ELF-1 (cell line): ENCODE measurements at regions not wholly inside any gene's neighbourhood (a gene's known extent, or its start where the extent isn't known, plus 50 kb on each side); places are given as distances from the start of the nearest gene placed in this dataset.
"Not testable (repeated sequence)": the region's sequence is repeated elsewhere in the genome, so short reads cannot be mapped to it uniquely, and the experiment has no call there.

Experiments used
- DNase-seq: peaks from one replicate; pipeline ENCODE4 v3.0.0-alpha.2; 2016; ENCODE audit warnings: low read depth, low spot score

GRCh38 chr21:17386498-17386897 is 126.3 kb upstream of the CXADR start:
- DNase-seq, result no peak

GRCh38 chr21:17387030-17387617 is 125.7 kb upstream of the CXADR start:
- DNase-seq, result peak; percentile 70

DNA sequence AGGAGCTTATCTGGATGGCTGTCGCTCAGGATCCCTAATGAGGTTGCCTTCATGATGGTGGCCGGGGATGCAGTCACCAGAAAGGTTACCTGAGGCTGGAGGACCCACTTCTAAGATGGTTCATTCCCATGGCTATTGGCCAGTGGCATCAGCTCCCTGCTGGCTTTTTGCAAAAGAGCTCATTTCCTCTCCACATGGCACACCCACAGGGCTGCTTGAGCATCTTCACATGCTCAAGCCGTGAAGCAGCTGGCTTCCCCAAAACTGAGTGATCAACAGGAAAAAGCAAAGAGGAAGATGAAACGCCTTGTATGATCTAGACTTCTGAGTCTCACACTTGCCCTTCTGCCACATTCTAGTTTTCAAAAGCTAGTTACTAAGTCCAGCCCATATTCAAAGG is 124.6 kb upstream of the CXADR start:
- no peak for DNase-seq

- no peak for DNase-seq
These were observed 123.5 kb upstream of the CXADR start for GRCh38 chr21:17389311-17389710.

GRCh38 chr21:17390569-17390968 is 122.3 kb upstream of the CXADR start:
- DNase-seq, result no peak

GRCh38 chr21:17391811-17392340 is 121.0 kb upstream of the CXADR start:
- no peak for DNase-seq

GRCh38 chr21:17393413-17393812 is 119.4 kb upstream of the CXADR start:
- peak; percentile 17 for DNase-seq

DNA sequence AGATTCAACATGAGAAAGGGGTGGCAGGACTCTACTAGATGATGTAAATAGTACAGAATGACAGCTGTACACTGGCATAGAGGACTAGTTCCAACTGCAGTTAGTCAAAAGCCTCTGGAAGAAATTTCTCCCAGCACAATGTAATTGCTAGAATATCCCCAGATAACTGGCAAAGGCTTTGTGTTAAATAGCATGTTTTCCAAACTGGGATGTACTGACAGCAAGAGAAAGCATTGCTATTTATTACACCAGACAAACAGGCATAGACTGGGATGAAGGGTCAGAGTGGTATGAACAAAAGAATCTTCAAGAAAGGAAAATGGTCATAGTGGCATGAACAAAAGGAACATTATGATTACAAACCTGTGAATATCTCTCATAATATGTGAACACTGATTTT is 115.9 kb upstream of the CXADR start:
- no peak for DNase-seq

GRCh38 chr21:17397703-17398102 is 115.1 kb upstream of the CXADR start:
- DNase-seq, result no peak

GRCh38 chr21:17398954-17399353 is 113.9 kb upstream of the CXADR start:
- DNase-seq, result not testable (repeated sequence)

GRCh38 chr21:17402937-17403336 is 109.9 kb upstream of the CXADR start:
- no peak for DNase-seq

GRCh38 chr21:17406202-17406601 is 106.6 kb upstream of the CXADR start:
- DNase-seq, result no peak

- DNase-seq, result no peak
These were observed 98.1 kb upstream of the CXADR start for GRCh38 chr21:17414766-17415165.

DNA sequence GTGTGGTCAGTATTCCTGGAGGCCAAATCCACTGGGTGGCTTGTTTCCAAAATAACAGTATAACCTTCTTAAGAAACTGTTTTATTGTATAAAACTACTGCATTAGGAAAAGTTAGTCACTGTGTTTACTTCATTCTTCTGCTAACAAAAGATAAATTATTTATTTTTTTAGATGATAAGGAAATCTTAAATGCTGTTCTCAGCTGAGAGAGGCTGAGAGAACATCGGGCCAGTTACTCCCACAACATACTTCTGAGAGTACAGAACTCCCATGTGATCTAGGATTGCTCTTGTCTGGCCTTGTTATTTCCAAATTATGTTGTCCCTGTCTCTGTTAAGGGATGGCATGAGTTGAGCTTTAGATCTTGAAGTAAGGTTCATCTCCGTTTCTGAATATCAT is 96.7 kb upstream of the CXADR start:
- no peak for DNase-seq

DNA sequence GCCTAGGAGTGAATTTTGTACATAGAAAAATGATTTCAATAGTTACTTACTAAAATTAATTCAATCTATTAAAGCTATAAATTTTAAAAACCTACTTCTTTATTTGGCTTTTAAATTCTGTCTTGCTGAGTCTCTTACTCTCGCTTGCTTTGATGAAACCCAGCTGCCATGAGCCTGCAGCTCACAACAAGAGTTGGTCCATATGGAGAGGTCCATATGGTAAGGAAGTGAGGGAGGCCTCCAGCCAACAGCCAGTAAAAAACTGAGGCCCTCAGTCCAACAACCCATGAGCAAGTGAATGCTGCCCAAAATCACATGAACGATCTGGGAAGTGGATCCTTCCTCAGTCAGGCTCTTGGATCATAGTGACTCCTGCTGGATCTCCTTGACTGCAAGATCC is 89.9 kb upstream of the CXADR start:
- DNase-seq, result no peak

DNA sequence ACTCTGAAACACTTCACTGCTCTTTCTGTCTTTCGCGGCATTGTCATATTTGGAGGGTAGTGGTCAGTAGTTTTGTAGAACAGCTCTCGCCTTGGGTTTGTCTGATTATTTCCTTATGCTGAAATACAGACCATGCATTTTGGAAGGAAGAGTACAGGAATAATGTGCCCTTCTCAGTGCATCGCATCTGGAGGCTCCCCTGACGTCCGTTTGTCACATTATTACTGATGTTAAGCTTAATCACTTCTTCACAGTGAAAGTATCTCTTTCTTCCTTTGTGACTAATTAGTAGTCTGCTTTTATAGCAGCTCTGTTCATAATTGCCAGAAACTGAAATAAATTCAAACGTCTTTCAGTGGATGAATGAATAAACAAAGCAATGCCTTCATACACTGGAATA is 85.7 kb upstream of the CXADR start:
- no peak for DNase-seq

DNA sequence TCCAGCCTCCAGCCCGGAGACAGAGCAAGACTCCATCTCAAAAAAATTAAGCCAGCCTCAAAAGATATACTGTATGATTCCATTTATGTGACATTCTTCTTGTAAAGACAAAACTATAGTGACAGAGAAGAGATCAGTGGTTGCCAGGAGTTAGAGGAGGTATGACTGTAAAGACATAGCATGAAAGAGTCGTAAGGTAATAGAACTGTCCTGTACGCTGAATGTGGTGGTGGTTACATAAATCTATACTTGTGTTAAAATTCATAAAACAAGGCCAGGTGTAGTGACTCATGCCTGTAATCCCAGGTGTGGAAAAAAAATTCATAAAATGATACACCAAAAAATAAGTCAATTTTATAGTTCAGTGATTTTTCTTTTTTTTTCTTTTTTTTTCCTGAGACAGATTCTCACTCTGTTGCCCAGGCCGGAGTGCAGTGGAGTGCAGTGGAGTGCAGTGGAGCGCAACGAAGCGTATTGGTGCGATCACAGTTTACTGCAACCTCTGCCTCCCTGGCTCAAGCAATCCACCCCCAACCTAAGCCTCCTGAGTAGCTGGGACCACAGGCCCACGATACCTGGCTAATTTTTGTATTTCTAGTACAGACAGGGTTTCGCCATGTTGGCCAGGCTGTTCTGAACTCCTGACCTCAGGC is 84.9 kb upstream of the CXADR start:
- no peak for DNase-seq

GRCh38 chr21:17428484-17428869 is 84.4 kb upstream of the CXADR start:
- no peak for DNase-seq

GRCh38 chr21:17428980-17429379 is 83.9 kb upstream of the CXADR start:
- no peak for DNase-seq

- DNase-seq, result no peak
These were observed 82.9 kb upstream of the CXADR start for GRCh38 chr21:17429936-17430335.

DNA sequence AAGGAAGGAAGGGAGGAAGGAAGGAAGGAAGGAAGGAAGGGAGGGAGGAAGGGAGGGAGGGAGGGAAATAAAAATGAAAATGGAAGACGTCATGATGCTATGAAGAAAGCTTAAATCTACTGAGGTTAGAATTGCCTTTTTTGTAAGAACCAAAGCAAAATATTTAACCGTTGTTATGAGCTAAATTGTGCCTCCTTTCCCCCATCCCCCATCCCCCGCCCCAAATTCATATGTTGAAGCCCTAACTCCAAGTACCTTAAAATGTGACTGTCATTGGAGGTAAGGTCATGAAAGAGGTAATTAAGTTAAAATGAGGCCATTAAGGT is 80.1 kb upstream of the CXADR start:
- DNase-seq, result no peak

- no peak for DNase-seq
These were observed 79.1 kb upstream of the CXADR start for GRCh38 chr21:17433730-17434129.
